ENCODE measurements at regions not wholly inside any gene's neighbourhood (a gene's known extent, or its start where the extent isn't known, plus 50 kb on each side); places are given as distances from the start of the nearest gene placed in this dataset.

GRCh38 chr13:87893186-87893585, 222.0 kb downstream of the SLITRK5 start:
- H3K36me3 ChIP-seq (ENCODE audit: control insufficient read depth in 2 of 2, insufficient read depth in 2 of 2, low read length in 1 of 2), result no peaks in the 10 kb centered on the region
- H3K27me3 ChIP-seq (ENCODE audit: control insufficient read depth in 1 of 2, insufficient read depth in 2 of 2, low read length in 2 of 2), result no peaks in the 10 kb centered on the region
- no peak overlapping the region for H3K27ac ChIP-seq (ENCODE audit: low read depth in 2 of 2, low read length in 1 of 2)
- peaks cover 0 to 2% of the 10 kb centered on the region in 2 donors for H3K9me3 ChIP-seq (ENCODE audit: control insufficient read depth in 2 of 2, insufficient read depth in 1 of 2, low read depth in 1 of 2, low read length in 1 of 2)
- no peak overlapping the region for H3K4me3 ChIP-seq (ENCODE audit: low read depth in 1 of 2, low read length in 2 of 2)
- no peaks in the 10 kb centered on the region for H3K4me1 ChIP-seq (ENCODE audit: control insufficient read depth in 2 of 2, insufficient read depth in 2 of 2, low read length in 1 of 2)

GRCh38 chr13:87894059-87894458, 222.9 kb downstream of the SLITRK5 start:
- no peaks in the 10 kb centered on the region for H3K4me1 ChIP-seq (ENCODE audit: control insufficient read depth in 2 of 2, insufficient read depth in 2 of 2, low read length in 1 of 2)
- no peaks in the 10 kb centered on the region for H3K36me3 ChIP-seq (ENCODE audit: control insufficient read depth in 2 of 2, insufficient read depth in 2 of 2, low read length in 1 of 2)
- no peak overlapping the region for H3K4me3 ChIP-seq (ENCODE audit: low read depth in 1 of 2, low read length in 2 of 2)
- H3K27me3 ChIP-seq (ENCODE audit: control insufficient read depth in 1 of 2, insufficient read depth in 2 of 2, low read length in 2 of 2), result no peaks in the 10 kb centered on the region
- no peak overlapping the region for H3K27ac ChIP-seq (ENCODE audit: low read depth in 2 of 2, low read length in 1 of 2)
- 63 to 75% methylated on average over 2 of the region's 2 CpGs for WGBS, 2 donors
- peaks cover 0 to 2% of the 10 kb centered on the region in 2 donors for H3K9me3 ChIP-seq (ENCODE audit: control insufficient read depth in 2 of 2, insufficient read depth in 1 of 2, low read depth in 1 of 2, low read length in 1 of 2)

- Histone ChIP-seq H3K27me3 (ENCODE audit: control insufficient read depth in 1 of 2, insufficient read depth in 2 of 2, low read length in 2 of 2) (no peaks in the 10 kb centered on the region), H3K4me1 (ENCODE audit: control insufficient read depth in 2 of 2, insufficient read depth in 2 of 2, low read length in 1 of 2) (no peaks in the 10 kb centered on the region), H3K4me3 (ENCODE audit: low read depth in 1 of 2, low read length in 2 of 2) (no peak overlapping the region)
Observed at GRCh38 chr13:87903553-87903952, 232.4 kb downstream of the SLITRK5 start.

GRCh38 chr13:87906411-87906810, 235.2 kb downstream of the SLITRK5 start:
- H3K36me3 ChIP-seq (ENCODE audit: control insufficient read depth in 2 of 2, insufficient read depth in 2 of 2, low read length in 1 of 2), result no peaks in the 10 kb centered on the region
- H3K27ac ChIP-seq (ENCODE audit: low read depth in 2 of 2, low read length in 1 of 2), result no peak overlapping the region
- H3K4me3 ChIP-seq (ENCODE audit: low read depth in 1 of 2, low read length in 2 of 2), result no peak overlapping the region
- H3K9me3 ChIP-seq (ENCODE audit: control insufficient read depth in 2 of 2, insufficient read depth in 1 of 2, low read depth in 1 of 2, low read length in 1 of 2), result no peaks in the 10 kb centered on the region
- H3K4me1 ChIP-seq (ENCODE audit: control insufficient read depth in 2 of 2, insufficient read depth in 2 of 2, low read length in 1 of 2), result no peaks in the 10 kb centered on the region
- 61 to 69% methylated on average over 3 of the region's 3 CpGs for WGBS, 2 donors
- no peaks in the 10 kb centered on the region for H3K27me3 ChIP-seq (ENCODE audit: control insufficient read depth in 1 of 2, insufficient read depth in 2 of 2, low read length in 2 of 2)

More at GRCh38 chr13:87903553-87903952, 232.4 kb downstream of the SLITRK5 start:
- Histone ChIP-seq H3K27ac (ENCODE audit: low read depth in 2 of 2, low read length in 1 of 2) (no peak overlapping the region), H3K9me3 (ENCODE audit: control insufficient read depth in 2 of 2, insufficient read depth in 1 of 2, low read depth in 1 of 2, low read length in 1 of 2) (no peaks in the 10 kb centered on the region), H3K36me3 (ENCODE audit: control insufficient read depth in 2 of 2, insufficient read depth in 2 of 2, low read length in 1 of 2) (no peaks in the 10 kb centered on the region)

GRCh38 chr13:87907202-87907601, 236.0 kb downstream of the SLITRK5 start:
- WGBS, 2 donors, result 46 to 50% methylated on average over 1 of the region's 1 CpG

GRCh38 chr13:87919956-87920355, 248.8 kb downstream of the SLITRK5 start:
- Histone ChIP-seq H3K27ac (ENCODE audit: low read depth in 2 of 2, low read length in 1 of 2) (no peak overlapping the region), H3K4me1 (ENCODE audit: control insufficient read depth in 2 of 2, insufficient read depth in 2 of 2, low read length in 1 of 2) (no peaks in the 10 kb centered on the region), H3K4me3 (ENCODE audit: low read depth in 1 of 2, low read length in 2 of 2) (no peak overlapping the region), H3K36me3 (ENCODE audit: control insufficient read depth in 2 of 2, insufficient read depth in 2 of 2, low read length in 1 of 2) (no peaks in the 10 kb centered on the region), H3K27me3 (ENCODE audit: control insufficient read depth in 1 of 2, insufficient read depth in 2 of 2, low read length in 2 of 2) (no peaks in the 10 kb centered on the region), H3K9me3 (ENCODE audit: control insufficient read depth in 2 of 2, insufficient read depth in 1 of 2, low read depth in 1 of 2, low read length in 1 of 2) (peaks cover 0 to 4% of the 10 kb centered on the region in 2 donors)

More at GRCh38 chr13:87907202-87907601, 236.0 kb downstream of the SLITRK5 start:
- Histone ChIP-seq H3K36me3 (ENCODE audit: control insufficient read depth in 2 of 2, insufficient read depth in 2 of 2, low read length in 1 of 2) (no peaks in the 10 kb centered on the region), H3K27me3 (ENCODE audit: control insufficient read depth in 1 of 2, insufficient read depth in 2 of 2, low read length in 2 of 2) (no peaks in the 10 kb centered on the region), H3K9me3 (ENCODE audit: control insufficient read depth in 2 of 2, insufficient read depth in 1 of 2, low read depth in 1 of 2, low read length in 1 of 2) (peaks cover 0 to 2% of the 10 kb centered on the region in 2 donors), H3K4me1 (ENCODE audit: control insufficient read depth in 2 of 2, insufficient read depth in 2 of 2, low read length in 1 of 2) (no peaks in the 10 kb centered on the region), H3K27ac (ENCODE audit: low read depth in 2 of 2, low read length in 1 of 2) (no peak overlapping the region), H3K4me3 (ENCODE audit: low read depth in 1 of 2, low read length in 2 of 2) (no peak overlapping the region)

GRCh38 chr13:87923753-87924152, 252.6 kb downstream of the SLITRK5 start:
- no peaks in the 10 kb centered on the region for H3K27me3 ChIP-seq (ENCODE audit: control insufficient read depth in 1 of 2, insufficient read depth in 2 of 2, low read length in 2 of 2)
- no peaks in the 10 kb centered on the region for H3K9me3 ChIP-seq (ENCODE audit: control insufficient read depth in 2 of 2, insufficient read depth in 1 of 2, low read depth in 1 of 2, low read length in 1 of 2)
- H3K4me3 ChIP-seq (ENCODE audit: low read depth in 1 of 2, low read length in 2 of 2), result no peak overlapping the region
- H3K4me1 ChIP-seq (ENCODE audit: control insufficient read depth in 2 of 2, insufficient read depth in 2 of 2, low read length in 1 of 2), result no peaks in the 10 kb centered on the region
- H3K27ac ChIP-seq (ENCODE audit: low read depth in 2 of 2, low read length in 1 of 2), result no peak overlapping the region
- H3K36me3 ChIP-seq (ENCODE audit: control insufficient read depth in 2 of 2, insufficient read depth in 2 of 2, low read length in 1 of 2), result no peaks in the 10 kb centered on the region
- WGBS, 2 donors, result 48 to 60% methylated on average over 3 of the region's 3 CpGs

- Histone ChIP-seq H3K27ac (ENCODE audit: low read depth in 2 of 2, low read length in 1 of 2) (no peak overlapping the region), H3K4me3 (ENCODE audit: low read depth in 1 of 2, low read length in 2 of 2) (no peak overlapping the region), H3K9me3 (ENCODE audit: control insufficient read depth in 2 of 2, insufficient read depth in 1 of 2, low read depth in 1 of 2, low read length in 1 of 2) (no peaks in the 10 kb centered on the region), H3K36me3 (ENCODE audit: control insufficient read depth in 2 of 2, insufficient read depth in 2 of 2, low read length in 1 of 2) (no peaks in the 10 kb centered on the region), H3K27me3 (ENCODE audit: control insufficient read depth in 1 of 2, insufficient read depth in 2 of 2, low read length in 2 of 2) (no peaks in the 10 kb centered on the region), H3K4me1 (ENCODE audit: control insufficient read depth in 2 of 2, insufficient read depth in 2 of 2, low read length in 1 of 2) (no peaks in the 10 kb centered on the region)
- 60% methylated on average over 4 of the region's 4 CpGs for WGBS, 2 donors
Observed at GRCh38 chr13:87925006-87925405, 253.8 kb downstream of the SLITRK5 start.

GRCh38 chr13:87940776-87941175, 269.6 kb downstream of the SLITRK5 start:
- no peaks in the 10 kb centered on the region for H3K4me1 ChIP-seq (ENCODE audit: control insufficient read depth in 2 of 2, insufficient read depth in 2 of 2, low read length in 1 of 2)
- no peaks in the 10 kb centered on the region for H3K9me3 ChIP-seq (ENCODE audit: control insufficient read depth in 2 of 2, insufficient read depth in 1 of 2, low read depth in 1 of 2, low read length in 1 of 2)
- 27 to 30% methylated on average over 1 of the region's 1 CpG for WGBS, 2 donors
- no peaks in the 10 kb centered on the region for H3K36me3 ChIP-seq (ENCODE audit: control insufficient read depth in 2 of 2, insufficient read depth in 2 of 2, low read length in 1 of 2)
- no peaks in the 10 kb centered on the region for H3K27me3 ChIP-seq (ENCODE audit: control insufficient read depth in 1 of 2, insufficient read depth in 2 of 2, low read length in 2 of 2)
- H3K4me3 ChIP-seq (ENCODE audit: low read depth in 1 of 2, low read length in 2 of 2), result no peak overlapping the region
- H3K27ac ChIP-seq (ENCODE audit: low read depth in 2 of 2, low read length in 1 of 2), result no peak overlapping the region

GRCh38 chr13:87941226-87941625, 270.1 kb downstream of the SLITRK5 start:
- no peaks in the 10 kb centered on the region for H3K36me3 ChIP-seq (ENCODE audit: control insufficient read depth in 2 of 2, insufficient read depth in 2 of 2, low read length in 1 of 2)
- no peak overlapping the region for H3K27ac ChIP-seq (ENCODE audit: low read depth in 2 of 2, low read length in 1 of 2)
- no peak overlapping the region for H3K4me3 ChIP-seq (ENCODE audit: low read depth in 1 of 2, low read length in 2 of 2)
- WGBS, 2 donors, result 39 to 44% methylated on average over 3 of the region's 3 CpGs
- H3K4me1 ChIP-seq (ENCODE audit: control insufficient read depth in 2 of 2, insufficient read depth in 2 of 2, low read length in 1 of 2), result no peaks in the 10 kb centered on the region
- no peaks in the 10 kb centered on the region for H3K27me3 ChIP-seq (ENCODE audit: control insufficient read depth in 1 of 2, insufficient read depth in 2 of 2, low read length in 2 of 2)
- H3K9me3 ChIP-seq (ENCODE audit: control insufficient read depth in 2 of 2, insufficient read depth in 1 of 2, low read depth in 1 of 2, low read length in 1 of 2), result no peaks in the 10 kb centered on the region

Data from esophagus (tissue), 2 donors.